ENCODE measurements at regions not wholly inside any gene's neighbourhood (a gene's known extent, or its start where the extent isn't known, plus 50 kb on each side); places are given as distances from the start of the nearest gene placed in this dataset.
"Not testable (repeated sequence)": the region's sequence is repeated elsewhere in the genome, so short reads cannot be mapped to it uniquely, and the experiment has no call there.

GRCh38 chr3:23129817-23130216 lies 73.3 kb upstream of the UBE2E2 start:
- TF ChIP-seq, protein P1, sequence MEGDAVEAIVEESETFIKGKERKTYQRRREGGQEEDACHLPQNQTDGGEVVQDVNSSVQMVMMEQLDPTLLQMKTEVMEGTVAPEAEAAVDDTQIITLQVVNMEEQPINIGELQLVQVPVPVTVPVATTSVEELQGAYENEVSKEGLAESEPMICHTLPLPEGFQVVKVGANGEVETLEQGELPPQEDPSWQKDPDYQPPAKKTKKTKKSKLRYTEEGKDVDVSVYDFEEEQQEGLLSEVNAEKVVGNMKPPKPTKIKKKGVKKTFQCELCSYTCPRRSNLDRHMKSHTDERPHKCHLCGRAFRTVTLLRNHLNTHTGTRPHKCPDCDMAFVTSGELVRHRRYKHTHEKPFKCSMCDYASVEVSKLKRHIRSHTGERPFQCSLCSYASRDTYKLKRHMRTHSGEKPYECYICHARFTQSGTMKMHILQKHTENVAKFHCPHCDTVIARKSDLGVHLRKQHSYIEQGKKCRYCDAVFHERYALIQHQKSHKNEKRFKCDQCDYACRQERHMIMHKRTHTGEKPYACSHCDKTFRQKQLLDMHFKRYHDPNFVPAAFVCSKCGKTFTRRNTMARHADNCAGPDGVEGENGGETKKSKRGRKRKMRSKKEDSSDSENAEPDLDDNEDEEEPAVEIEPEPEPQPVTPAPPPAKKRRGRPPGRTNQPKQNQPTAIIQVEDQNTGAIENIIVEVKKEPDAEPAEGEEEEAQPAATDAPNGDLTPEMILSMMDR (IDR thresholded peaks at IDR 0.05; ENCODE audit: control insufficient read depth, extremely low read depth, insufficient read depth) = no peak
- DNase-seq (ENCODE audit: low read depth) = peak; percentile 58
- H3K4me3 ChIP-seq (ENCODE audit: low read depth, low read length) = peak overlapping the region; percentile 43

DNA sequence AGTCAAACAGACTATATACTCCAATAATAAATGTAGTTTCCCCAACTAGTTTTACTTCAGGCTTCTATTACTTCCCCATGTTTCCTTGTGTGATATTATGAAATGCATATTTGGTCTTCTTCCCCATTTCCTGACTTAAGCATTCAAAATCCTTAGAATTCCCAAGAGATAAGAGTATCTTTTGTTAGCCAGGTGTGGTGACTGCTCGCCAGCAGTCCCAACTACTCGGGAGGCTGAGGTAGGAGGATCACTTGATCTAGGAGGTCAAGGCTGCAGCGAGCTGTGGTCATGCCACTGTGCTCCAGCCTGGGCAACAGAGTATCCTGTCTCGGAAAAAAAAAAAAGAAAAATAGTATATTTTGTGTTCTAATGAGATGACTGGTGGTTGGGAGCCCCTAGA lies 72.7 kb upstream of the UBE2E2 start:
- no peak for DNase-seq (ENCODE audit: low read depth)
- H3K4me3 ChIP-seq (ENCODE audit: low read depth, low read length) = no peak overlapping the region
- TF ChIP-seq, protein P1 (IDR thresholded peaks at IDR 0.05; ENCODE audit: control insufficient read depth, extremely low read depth, insufficient read depth) = no peak

GRCh38 chr3:23135026-23135785 lies 67.9 kb upstream of the UBE2E2 start:
- H3K4me3 ChIP-seq (ENCODE audit: low read depth, low read length) = no peak overlapping the region
- TF ChIP-seq, protein P1 (IDR thresholded peaks at IDR 0.05; ENCODE audit: control insufficient read depth, extremely low read depth, insufficient read depth) = no peak
- DNase-seq (ENCODE audit: low read depth) = no peak

DNA sequence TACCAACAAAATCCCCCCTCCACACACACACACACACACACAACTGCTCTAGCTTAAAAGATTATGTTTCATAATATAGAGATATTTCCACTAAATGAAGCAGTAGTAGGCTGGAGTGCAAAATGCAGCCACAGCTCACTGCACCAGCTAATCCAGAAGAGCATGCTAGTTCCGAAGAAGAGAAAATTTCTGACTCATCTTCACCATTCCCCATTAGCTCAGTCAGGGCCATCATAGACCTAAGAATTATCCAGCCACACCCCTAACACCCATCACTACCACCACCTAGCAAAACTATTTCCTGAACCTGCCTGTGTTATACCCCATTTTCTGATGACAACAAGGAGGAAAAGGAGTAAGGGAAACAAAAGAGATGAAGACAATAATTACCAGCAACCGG lies 67.1 kb upstream of the UBE2E2 start:
- H3K4me3 ChIP-seq (ENCODE audit: low read depth, low read length) = no peak overlapping the region
- TF ChIP-seq, protein P1 (IDR thresholded peaks at IDR 0.05; ENCODE audit: control insufficient read depth, extremely low read depth, insufficient read depth) = no peak
- no peak for DNase-seq (ENCODE audit: low read depth)

GRCh38 chr3:23144051-23144450 lies 59.1 kb upstream of the UBE2E2 start:
- not testable (repeated sequence) for H3K4me3 ChIP-seq (ENCODE audit: low read depth, low read length); DNase-seq (ENCODE audit: low read depth)

DNA sequence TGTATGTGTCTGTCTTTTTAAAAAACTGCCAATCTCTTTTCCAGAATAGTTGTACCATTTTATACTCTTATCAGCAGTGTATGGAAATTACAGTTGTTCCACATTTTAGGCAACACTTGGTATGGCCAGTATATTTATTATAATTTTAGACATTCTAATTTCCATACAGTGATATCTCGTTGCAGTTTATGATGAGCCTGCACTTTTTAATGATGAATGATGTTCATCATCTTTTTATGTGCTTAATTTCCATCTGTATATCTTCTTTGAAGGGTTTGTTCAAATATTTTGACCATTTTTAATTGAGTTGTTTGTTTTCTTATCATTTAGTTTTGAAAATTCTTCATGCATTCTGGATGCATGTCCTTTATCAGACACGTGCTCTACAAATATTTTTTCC lies 57.0 kb upstream of the UBE2E2 start:
- H3K4me3 ChIP-seq (ENCODE audit: low read depth, low read length) = no peak overlapping the region
- TF ChIP-seq, protein P1 (IDR thresholded peaks at IDR 0.05; ENCODE audit: control insufficient read depth, extremely low read depth, insufficient read depth) = no peak
- DNase-seq (ENCODE audit: low read depth) = no peak

GRCh38 chr3:23152989-23153388 lies 50.1 kb upstream of the UBE2E2 start:
- no peak for DNase-seq (ENCODE audit: low read depth)
- TF ChIP-seq, protein P1 (IDR thresholded peaks at IDR 0.05; ENCODE audit: control insufficient read depth, extremely low read depth, insufficient read depth) = no peak

More at GRCh38 chr3:23152989-23153388, 50.1 kb upstream of the UBE2E2 start:
- H3K4me3 ChIP-seq (ENCODE audit: low read depth, low read length) = no peak overlapping the region

Data from LNCaP clone FGC (cell line).